ENCODE measurements at regions not wholly inside any gene's neighbourhood (a gene's known extent, or its start where the extent isn't known, plus 50 kb on each side); places are given as distances from the start of the nearest gene placed in this dataset.

- Histone ChIP-seq H3F3A (ENCODE audit: low read depth) (no peaks in the 10 kb centered on the region), H3K27me3 (ENCODE audit: insufficient read depth, low read length, poor library complexity, severe bottlenecking) (no peaks in the 10 kb centered on the region), H2AFZ (ENCODE audit: low read length) (no peak overlapping the region), H3K79me2 (ENCODE audit: insufficient read depth, low read length) (no peaks in the 10 kb centered on the region), H3K9me2 (replicated peaks; ENCODE audit: low read depth, low read length) (no peaks in the 10 kb centered on the region), H3K4me2 (ENCODE audit: low read depth, low read length, poor library complexity, severe bottlenecking) (no peak overlapping the region), H4K20me1 (ENCODE audit: insufficient read depth, low read length, poor library complexity, severe bottlenecking) (no peaks in the 10 kb centered on the region), H3K36me3 (ENCODE audit: insufficient read depth, low read length) (no peaks in the 10 kb centered on the region), H3K4me1 (ENCODE audit: insufficient read depth, low read length, poor library complexity, severe bottlenecking) (no peaks in the 10 kb centered on the region), H3K4me3 (ENCODE audit: low read length, poor library complexity, severe bottlenecking) (no peak overlapping the region), H3K9ac (ENCODE audit: low read depth, low read length, poor library complexity, severe bottlenecking) (no peak overlapping the region), H3K9me3 (ENCODE audit: insufficient read depth, low read depth, low read length) (0 out of 2 replicates have a peak, but pooled peaks cover 4% of the 10 kb centered on the region)
- TF ChIP-seq CTCF (conservative IDR thresholded peaks at IDR 0.05; ENCODE audit: low read length) (no peak), EZH2phosphoT487 (IDR thresholded peaks at IDR 0.05; ENCODE audit: borderline replicate concordance) (no peak)
These were observed 370.3 kb downstream of the SOX9 start for GRCh38 chr17:72491102-72491501.

GRCh38 chr17:72492494-72492893 is 371.7 kb downstream of the SOX9 start:
- H3K9me3 ChIP-seq (ENCODE audit: insufficient read depth, low read depth, low read length) = 0 out of 2 replicates have a peak, but pooled peaks cover 4% of the 10 kb centered on the region

GRCh38 chr17:72492941-72493340 is 372.1 kb downstream of the SOX9 start:
- 0 out of 2 replicates have a peak, but pooled peaks cover 4% of the 10 kb centered on the region for H3K9me3 ChIP-seq (ENCODE audit: insufficient read depth, low read depth, low read length)
- no peaks in the 10 kb centered on the region for H3K36me3 ChIP-seq (ENCODE audit: insufficient read depth, low read length)
- no peaks in the 10 kb centered on the region for H3K27me3 ChIP-seq (ENCODE audit: insufficient read depth, low read length, poor library complexity, severe bottlenecking)
- no peak overlapping the region for H3K4me3 ChIP-seq (ENCODE audit: low read length, poor library complexity, severe bottlenecking)
- no peaks in the 10 kb centered on the region for H4K20me1 ChIP-seq (ENCODE audit: insufficient read depth, low read length, poor library complexity, severe bottlenecking)
- no peaks in the 10 kb centered on the region for H3K79me2 ChIP-seq (ENCODE audit: insufficient read depth, low read length)
- H3K4me1 ChIP-seq (ENCODE audit: insufficient read depth, low read length, poor library complexity, severe bottlenecking) = no peaks in the 10 kb centered on the region
- H3K4me2 ChIP-seq (ENCODE audit: low read depth, low read length, poor library complexity, severe bottlenecking) = no peak overlapping the region
- no peaks in the 10 kb centered on the region for H3K9me2 ChIP-seq (replicated peaks; ENCODE audit: low read depth, low read length)
- H2AFZ ChIP-seq (ENCODE audit: low read length) = no peak overlapping the region
- H3F3A ChIP-seq (ENCODE audit: low read depth) = no peaks in the 10 kb centered on the region
- TF ChIP-seq CTCF (conservative IDR thresholded peaks at IDR 0.05; ENCODE audit: low read length) (no peak), EZH2phosphoT487 (IDR thresholded peaks at IDR 0.05; ENCODE audit: borderline replicate concordance) (no peak)
- H3K9ac ChIP-seq (ENCODE audit: low read depth, low read length, poor library complexity, severe bottlenecking) = no peak overlapping the region

More at GRCh38 chr17:72492494-72492893, 371.7 kb downstream of the SOX9 start:
- Histone ChIP-seq H3K9me2 (replicated peaks; ENCODE audit: low read depth, low read length) (no peaks in the 10 kb centered on the region), H3F3A (ENCODE audit: low read depth) (no peaks in the 10 kb centered on the region), H3K79me2 (ENCODE audit: insufficient read depth, low read length) (no peaks in the 10 kb centered on the region), H4K20me1 (ENCODE audit: insufficient read depth, low read length, poor library complexity, severe bottlenecking) (no peaks in the 10 kb centered on the region), H3K4me3 (ENCODE audit: low read length, poor library complexity, severe bottlenecking) (no peak overlapping the region), H3K36me3 (ENCODE audit: insufficient read depth, low read length) (no peaks in the 10 kb centered on the region), H3K4me2 (ENCODE audit: low read depth, low read length, poor library complexity, severe bottlenecking) (no peak overlapping the region), H2AFZ (ENCODE audit: low read length) (no peak overlapping the region), H3K4me1 (ENCODE audit: insufficient read depth, low read length, poor library complexity, severe bottlenecking) (no peaks in the 10 kb centered on the region), H3K9ac (ENCODE audit: low read depth, low read length, poor library complexity, severe bottlenecking) (no peak overlapping the region), H3K27me3 (ENCODE audit: insufficient read depth, low read length, poor library complexity, severe bottlenecking) (no peaks in the 10 kb centered on the region)
- TF ChIP-seq CTCF (conservative IDR thresholded peaks at IDR 0.05; ENCODE audit: low read length) (no peak), EZH2phosphoT487 (IDR thresholded peaks at IDR 0.05; ENCODE audit: borderline replicate concordance) (no peak)

Measured in Loucy (cell line).